CD4-positive, alpha-beta T cell treated with Interleukin-17A for 1 hour (primary cell): ENCODE measurements at regions not wholly inside any gene's neighbourhood (a gene's known extent, or its start where the extent isn't known, plus 50 kb on each side); places are given as distances from the start of the nearest gene placed in this dataset.
"Not testable (repeated sequence)": the region's sequence is repeated elsewhere in the genome, so short reads cannot be mapped to it uniquely, and the experiment has no call there.

Experiments used
- DNase-seq: peaks from one replicate; pipeline ENCODE4 v3.0.0-alpha.2; 2020

DNA sequence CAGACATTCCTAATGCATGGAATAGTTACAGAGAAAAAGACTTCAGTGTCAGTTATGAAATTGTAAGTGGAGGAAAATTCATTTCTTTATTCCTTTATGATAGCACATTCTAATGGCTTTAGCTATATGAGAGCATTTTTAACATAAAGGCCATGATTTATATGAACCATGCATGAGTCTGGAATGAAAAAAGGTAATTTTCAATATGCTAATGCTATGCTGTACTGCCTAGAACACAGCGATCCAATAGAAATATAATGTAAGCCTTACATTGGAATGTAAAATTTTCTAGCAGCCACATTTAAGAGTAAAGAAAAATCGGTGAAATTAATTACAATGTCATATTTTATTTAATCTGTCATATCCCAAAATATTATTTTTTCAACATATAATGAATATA, 932.0 kb downstream of the C4orf33 start:
- no peak for DNase-seq

DNA sequence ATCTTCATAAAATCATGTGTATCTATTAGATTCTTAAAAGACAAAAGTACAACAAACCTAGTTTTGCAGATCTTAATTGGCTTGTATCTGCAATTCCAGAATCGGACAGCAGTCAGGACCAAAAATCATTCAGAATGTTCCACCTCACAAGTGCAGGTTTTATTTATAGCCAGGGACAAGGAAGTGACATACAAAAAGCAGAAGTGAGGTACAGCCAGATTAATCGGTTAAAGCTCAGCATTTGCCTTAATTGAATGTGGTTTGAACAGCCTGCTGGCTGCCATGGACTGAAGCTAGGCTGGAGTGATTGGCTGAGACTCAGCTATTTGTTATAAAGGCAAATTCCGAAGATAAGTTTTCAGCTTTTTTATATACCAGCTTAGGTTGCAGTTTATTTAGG, 932.6 kb downstream of the C4orf33 start:
- no peak for DNase-seq

DNA sequence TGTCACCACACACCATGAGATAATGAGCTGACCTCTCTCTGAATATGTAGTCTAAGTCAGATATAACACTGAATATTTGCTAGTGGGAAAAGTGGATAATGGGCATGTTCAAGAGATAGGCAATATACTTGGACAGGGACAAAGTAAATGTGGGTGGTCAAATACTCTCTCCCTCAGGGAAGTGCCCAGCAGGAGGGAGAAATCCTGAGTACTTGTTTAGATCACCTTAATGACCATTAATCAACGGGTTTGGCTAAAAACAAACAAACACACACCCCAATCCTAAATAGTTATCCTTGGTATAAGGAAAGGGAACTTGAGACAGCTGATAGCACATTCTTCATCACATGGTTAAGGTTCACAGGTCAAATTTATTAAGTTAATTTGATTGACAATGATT, 933.5 kb downstream of the C4orf33 start:
- no peak for DNase-seq

DNA sequence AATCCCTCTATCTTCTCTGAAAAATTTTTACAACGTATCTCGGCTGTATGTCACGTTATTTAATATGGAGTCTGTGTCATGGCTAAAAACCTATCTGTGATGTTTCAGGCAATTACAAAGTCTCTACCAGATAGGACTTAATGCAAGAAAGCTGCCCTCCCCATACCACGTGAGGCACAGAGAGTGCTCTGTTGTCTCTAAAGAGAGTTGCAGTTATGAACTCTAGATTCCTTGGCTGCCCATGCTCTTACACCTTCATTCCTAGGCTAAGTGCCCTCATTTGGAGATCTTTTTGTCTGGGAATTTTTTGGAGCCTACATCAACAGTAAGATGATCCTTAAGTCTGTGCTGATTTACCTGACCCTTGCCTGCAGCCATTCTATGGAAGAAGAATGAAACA, 935.9 kb downstream of the C4orf33 start:
- no peak for DNase-seq

DNA sequence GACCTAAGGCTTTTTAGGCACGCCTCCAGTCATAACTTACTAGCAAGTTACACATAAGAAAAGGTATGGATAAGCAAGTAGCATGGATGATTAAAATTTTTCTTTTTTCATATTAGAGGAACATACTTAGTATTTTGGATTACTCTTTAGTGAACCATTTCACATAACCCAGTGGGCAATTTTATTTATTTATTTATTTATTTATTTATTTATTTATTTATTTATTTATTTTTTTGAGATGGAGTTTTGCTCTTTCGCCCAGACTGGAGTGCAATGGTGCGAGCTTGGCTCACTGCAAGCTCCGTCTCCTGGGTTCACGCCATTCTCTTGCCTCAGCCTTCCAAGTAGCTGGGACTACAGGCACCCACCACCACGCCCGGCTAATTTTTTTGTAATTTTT, 937.7 kb downstream of the C4orf33 start:
- DNase-seq = not testable (repeated sequence)

DNA sequence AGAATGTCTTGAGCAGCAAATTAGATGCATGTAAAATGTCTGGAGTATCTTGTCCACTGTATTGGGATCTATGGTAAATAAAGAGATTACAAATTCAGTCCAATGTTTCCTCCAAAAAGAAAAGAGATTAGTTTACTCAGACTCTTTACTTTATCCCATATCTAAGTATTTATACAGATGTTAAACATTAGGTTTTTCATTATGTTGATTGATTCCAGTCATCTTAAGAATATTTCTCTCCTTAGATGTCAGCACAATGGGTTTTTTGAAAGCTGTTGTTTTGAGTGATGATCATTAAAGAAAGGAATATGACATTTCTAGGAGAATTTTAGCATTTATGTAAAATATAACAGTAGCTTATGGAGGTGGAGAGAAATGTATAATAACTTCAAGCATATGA, 938.9 kb downstream of the C4orf33 start:
- no peak for DNase-seq

DNA sequence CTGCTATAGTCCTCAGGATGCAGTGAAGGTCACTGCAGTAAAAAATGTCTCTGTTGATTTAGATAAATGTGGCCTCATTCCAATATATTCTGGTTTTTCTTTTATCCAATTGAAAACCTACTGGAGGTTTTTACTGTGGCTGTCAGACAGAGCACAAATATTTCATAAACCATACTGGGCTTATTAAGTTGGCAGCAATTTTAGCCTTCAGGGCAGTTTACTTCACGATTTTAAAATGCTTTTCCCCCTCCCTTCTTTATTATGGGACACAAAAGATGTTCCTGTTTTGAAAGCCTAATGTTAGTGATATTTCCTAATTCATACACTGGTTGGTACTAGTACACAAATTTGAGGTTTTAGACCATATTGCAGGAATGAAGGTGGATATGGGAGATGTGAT, 939.4 kb downstream of the C4orf33 start:
- DNase-seq = no peak

DNA sequence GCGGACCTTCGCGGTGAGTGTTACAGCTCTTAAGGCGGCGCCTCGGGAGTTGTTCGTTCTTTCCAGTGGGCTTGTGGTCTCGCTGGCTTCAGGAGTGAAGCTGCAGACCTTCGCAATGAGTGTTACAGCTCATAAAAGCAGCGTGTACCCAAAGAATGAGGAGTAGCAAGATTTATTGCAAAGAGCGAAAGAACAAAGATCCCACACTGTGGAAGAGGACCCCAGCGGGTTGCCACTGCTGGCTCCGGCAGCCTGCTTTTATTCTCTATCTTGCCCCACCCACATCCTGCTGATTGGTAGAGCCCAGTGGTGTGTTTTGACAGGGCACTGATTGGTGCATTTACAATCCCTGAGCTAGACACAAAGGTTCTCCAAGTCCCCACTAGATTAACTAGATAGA, 941.9 kb downstream of the C4orf33 start:
- not testable (repeated sequence) for DNase-seq

DNA sequence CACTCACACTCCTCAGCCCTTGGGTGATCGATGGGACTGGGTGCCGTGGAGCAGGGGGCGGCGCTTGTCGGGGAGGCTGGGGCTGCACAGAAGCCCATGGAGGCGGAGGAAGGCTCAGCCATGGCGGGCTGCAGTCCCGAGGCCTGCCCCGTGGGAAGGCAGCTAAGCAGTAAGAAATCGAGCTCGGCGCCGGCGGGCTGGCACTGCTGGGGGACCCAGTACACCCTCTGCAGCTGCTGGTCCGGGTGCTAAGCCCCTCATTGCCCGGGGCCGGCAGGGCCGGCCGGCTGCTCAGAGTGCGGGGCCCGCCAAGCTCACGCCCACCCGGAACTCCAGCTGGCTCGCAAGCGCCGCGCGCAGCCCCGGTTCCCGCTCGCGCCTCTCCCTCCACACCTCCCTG, 942.6 kb downstream of the C4orf33 start:
- DNase-seq = not testable (repeated sequence)

DNA sequence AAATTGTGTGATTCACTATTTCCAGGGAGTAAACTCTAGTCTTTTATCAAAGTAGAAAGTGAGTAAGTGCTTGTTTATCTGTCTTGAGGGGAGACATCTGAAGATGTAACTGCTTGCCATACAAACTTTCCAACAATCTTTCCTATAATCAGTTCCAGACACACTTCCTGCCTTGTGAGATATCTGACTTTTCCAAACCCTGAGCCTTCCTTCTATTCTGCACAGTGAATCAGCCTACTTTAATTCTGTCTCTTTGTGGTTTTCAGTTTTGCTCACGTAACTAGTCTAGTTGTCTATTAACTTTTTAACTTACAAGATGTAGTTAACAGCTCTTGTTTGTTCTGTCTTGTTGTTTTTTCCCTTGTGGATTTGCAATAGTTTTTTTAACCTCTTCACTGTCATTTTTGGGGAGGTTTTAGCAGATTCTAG, 947.8 kb downstream of the C4orf33 start:
- DNase-seq = no peak

DNA sequence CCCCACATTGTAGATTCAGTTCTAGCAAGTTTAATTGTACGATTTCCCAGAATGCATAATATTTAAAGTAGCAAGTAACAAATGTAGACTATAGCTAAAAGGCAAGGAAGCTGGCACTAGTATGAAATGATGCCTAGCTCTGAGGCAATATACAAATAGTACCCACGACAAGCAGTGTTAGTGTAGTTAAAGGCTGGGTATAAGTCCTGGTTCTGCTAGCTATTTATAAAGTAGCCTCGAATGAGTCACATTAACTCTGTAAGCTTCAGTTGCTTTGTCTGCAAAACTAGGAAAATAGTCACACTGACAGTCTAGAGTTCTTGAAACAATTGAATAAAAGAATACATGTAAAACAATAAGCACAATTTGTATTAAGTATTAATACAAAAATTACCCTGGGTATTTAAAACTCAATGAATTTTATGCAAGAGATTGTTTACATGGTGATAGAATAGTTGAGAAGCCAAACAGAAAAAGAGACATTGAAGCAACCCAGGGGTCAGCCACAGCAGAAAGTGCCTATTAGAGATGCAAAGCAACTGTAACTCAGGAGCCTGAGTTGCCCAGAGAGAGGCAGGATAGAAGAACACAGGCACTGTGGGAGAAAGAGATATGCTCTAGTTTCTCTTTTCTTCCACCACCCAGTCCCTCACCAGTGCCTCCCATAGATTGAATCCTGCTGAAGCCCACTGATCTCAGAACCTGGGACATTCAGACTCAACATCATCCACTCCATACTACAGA, 949.0 kb downstream of the C4orf33 start:
- DNase-seq = no peak

DNA sequence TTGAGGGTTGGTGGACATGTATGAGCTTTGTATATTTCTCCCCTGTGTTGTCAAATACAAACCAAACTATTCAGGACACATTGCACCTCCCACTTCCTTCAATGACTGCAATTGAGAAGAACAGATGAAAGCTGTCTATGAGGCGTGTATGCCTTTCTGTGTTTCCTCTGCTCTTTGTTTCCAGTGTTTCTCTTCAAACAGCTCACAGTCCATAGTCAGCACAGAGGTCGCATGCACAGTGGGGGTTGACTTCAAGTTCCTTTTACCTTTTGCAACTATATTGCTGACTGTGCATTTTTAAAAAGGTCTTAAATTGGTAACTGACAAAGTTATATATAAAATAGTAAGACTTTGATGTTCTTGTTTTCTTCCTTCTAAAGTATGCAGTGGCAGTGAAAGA, 957.8 kb downstream of the C4orf33 start:
- DNase-seq = no peak

DNA sequence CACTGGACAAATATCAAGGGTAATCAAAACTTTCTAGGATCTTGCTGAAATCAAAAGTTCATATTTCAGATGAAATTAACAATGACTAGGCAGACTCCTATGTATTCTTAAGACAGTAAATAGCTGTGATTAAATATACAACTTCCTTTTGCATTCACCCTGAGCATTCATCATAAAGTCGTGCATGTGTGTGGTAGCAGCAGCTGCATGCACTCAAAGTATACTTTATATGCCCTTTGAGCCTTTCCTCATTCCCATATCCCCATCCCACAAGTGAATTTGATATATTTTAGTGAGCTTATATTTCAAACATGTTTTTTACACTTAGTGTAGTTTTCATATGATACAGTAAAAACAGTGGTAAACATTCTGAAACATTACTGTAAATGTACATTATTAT, 959.0 kb downstream of the C4orf33 start:
- no peak for DNase-seq

DNA sequence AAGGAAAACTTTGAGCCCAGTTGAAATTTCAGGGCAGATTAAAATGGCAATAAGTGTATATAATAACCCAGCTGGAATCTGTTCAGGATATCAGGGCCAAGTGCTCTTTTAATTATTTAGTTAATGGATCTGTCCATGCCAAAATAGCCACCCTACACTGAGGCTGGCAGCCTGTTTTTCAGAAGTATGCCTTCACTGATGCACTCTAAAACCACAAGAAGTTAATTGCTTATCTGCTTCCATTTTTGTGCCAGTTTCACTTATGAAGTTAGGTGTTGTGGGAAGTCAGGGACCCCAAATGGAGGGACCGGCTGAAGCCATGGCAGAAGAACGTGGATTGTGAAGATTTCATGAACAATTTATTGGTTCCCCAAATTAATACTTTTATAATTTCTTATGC, 960.3 kb downstream of the C4orf33 start:
- no peak for DNase-seq

DNA sequence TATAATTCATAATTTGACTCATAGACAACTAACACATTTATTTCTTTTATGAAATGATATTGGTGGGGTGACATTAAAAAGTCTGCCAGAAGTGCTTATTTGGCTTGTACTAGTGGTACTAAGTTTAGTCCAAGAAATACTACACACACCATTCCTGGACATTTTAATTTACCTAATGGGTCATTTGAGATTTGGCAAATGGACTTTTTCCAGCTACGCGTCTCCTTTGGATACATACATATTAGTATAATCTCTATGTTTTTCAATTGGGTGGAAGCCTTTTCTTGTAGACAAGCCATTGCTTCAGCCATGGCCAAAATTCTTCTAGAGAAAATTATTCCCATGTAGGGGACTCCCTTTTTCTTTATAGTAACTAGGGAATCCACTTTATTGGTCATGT, 968.5 kb downstream of the C4orf33 start:
- DNase-seq = no peak

DNA sequence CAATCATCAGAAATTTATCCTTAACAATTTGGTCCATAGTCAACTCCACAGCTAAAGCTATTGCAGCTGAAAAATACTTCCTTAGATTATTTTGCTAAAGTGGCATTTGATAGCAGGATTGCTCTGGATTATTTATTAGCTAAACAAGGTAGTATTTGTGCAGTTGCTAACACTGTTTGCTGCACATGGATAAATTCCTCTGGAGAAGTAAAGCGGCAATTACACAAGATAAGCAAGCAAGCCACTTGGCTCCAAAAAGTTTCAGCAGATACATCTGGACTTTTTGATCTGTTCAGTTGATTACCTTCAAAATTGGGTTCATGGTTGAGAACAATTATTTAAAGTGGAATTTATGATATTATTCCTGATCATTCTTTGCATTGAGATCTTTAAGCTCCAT, 971.5 kb downstream of the C4orf33 start:
- no peak for DNase-seq

DNA sequence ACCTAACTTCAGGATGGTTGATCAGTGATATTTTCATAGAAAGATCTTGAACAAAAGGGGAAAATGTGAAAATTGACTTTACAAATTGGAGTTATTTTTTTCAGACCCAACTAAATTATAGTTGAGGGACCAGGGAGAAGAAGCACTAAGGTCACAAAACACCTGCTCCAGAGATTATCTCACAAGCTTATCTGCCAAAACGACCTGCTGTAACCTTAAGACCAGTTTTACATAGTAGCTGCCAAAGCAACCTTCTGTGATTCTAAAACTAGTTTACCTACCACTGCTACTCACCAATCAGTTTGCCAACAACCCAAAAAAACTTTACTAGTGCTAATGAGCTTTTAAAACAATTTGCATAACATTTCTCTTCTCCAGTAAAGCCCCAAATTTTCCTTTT, 972.1 kb downstream of the C4orf33 start:
- DNase-seq = no peak

DNA sequence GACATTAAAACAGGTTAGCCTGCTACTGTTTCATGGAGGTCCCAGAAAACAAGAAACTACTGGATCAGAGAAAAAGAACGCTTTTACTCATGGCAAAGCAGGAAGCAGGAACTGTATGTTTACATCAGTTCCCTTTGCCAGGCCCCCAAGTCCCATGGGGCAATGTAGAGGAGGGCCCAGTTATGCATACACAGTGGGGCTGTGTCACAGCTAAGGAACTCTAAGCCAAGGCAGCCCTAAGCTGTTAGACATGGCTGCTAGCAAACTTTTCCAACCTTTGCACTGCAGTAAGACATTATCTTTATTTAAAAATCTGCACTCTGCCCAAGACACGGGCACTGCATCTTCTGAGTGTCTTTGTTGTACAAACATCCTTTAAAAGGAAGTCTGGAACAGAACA, 975.8 kb downstream of the C4orf33 start:
- DNase-seq = no peak

DNA sequence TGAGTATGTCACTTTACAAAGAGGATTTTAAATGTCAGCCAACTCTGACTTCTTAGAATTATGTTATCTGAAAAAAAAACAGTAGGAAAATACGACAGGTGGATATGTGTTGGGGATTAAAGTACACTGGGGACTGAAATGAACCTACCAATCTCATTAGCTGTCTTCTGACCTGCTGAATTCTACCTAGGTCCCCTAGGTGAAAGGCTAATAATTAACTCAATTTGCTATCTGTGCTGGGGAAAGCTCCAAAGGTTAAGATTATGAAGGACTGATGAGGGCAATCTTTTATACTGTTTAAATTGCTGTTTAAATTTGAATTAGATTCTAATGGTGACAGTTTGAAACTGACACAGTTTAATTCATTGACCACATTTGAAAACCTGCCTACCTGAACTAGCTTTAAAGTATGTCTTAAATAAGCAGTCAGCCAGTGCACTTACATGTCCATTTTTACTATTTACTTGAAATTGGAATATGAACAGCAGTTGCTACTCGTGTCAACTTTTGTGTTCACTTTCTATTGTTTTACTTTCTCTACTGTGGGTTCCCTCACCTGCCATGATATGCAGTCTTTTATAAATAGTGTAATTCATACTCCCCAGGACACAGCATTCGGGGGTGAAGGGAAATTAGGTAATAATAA, 977.3 kb downstream of the C4orf33 start:
- no peak for DNase-seq

DNA sequence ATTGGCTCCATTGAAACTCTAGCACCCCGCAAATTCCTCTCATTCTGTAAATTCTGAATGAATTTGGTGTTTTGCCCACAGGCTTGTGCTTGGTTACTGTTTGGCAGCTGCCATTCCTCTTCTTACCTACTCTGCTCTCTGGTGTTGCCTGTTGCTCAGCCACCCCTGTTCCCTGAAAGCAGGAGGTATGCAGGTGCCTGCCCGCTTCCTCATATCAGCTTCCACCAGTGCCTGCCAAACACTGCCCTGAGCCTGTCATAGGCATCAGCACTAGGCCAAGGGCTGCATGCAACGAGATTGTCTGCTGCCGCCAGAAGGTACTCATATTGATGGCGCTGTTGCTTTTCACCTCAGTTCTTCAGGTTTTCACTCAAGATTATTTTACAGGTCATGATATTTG, 978.1 kb downstream of the C4orf33 start:
- DNase-seq = no peak

DNA sequence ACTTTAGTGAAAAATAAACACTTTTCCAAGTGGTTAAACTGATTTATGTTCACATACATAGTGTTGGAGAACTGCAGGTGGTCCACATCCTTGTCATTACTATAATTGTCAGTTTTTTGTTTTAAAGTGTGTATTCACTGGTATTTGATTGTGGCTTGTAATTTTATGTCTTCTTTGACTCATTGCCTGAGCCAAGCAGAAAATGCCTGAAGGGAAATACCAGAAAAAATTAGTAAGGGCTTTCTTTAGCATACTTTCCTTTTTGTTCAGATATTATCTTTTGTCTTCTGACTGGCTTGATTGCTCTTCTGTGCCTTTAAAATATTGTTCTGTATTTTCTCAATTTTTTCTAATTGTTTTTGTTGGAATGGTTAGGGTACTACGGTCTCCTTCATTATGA, 981.3 kb downstream of the C4orf33 start:
- no peak for DNase-seq

DNA sequence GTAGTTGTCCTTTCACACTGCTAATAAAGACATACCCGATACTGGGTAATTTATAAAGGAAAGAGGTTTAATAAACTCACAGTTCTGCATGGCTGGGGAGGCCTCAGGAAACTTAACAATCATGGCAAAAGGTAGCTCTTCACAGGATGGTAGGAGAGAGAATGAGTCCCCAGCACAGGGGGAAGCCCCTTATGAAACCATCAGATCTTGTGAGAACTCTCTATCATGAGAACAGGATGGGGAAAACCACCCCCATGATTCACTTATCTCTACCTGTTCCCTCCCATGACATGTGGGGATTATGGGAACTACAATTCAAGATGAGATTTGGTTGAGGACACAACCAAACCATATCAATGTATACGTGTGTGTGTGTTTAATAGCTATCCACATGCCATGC, 983.1 kb downstream of the C4orf33 start:
- DNase-seq = not testable (repeated sequence)

DNA sequence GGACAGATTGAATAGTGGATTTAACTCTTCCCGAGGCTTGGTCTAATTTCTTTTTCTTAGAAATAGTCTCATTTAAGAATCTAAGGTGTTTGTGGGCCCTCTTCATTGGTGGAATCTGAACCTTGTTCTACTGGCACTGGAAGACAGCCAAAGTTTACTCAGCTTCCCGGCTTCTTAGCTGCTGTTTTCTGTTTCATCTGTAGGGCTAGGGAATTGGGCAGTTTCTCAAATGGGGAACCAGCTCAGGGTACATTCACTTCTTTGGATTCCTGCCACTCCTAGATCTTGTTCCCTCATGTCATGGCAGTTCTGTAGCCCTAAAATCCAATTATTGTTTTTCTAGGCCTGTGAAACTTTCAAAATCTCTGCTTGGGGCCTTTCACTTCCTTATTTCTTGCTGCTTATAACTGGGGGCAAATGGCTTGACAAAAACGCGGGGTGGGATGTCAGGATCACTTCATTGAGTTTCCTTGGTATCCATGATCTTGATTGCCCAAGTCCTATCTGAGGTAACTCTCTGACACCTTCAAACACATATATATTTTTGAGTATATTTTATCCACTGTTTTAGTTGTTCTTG, 985.0 kb downstream of the C4orf33 start:
- DNase-seq = no peak

DNA sequence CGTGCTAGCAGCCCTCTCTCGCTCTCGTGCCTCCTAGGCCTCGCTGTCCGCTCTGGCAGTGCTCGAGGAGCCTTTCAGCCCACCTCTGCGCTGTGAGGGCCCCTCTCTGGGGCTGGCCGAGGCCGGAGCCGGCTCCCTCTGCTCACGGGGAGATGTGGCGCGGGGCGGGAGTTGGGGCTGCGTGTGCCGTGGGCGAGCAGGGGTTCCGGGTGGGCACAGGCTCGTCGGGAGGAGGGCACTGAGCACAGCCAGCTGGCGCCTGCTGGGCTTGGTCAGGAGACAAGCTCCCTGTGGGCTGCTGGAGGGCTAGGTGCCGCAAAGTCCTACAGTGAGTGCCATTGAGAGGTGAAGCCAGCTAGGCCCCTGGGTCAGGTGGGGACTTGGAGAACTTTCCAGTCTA, 994.5 kb downstream of the C4orf33 start:
- DNase-seq = no peak
